ENCODE measurements at regions not wholly inside any gene's neighbourhood (a gene's known extent, or its start where the extent isn't known, plus 50 kb on each side); places are given as distances from the start of the nearest gene placed in this dataset.

DNA sequence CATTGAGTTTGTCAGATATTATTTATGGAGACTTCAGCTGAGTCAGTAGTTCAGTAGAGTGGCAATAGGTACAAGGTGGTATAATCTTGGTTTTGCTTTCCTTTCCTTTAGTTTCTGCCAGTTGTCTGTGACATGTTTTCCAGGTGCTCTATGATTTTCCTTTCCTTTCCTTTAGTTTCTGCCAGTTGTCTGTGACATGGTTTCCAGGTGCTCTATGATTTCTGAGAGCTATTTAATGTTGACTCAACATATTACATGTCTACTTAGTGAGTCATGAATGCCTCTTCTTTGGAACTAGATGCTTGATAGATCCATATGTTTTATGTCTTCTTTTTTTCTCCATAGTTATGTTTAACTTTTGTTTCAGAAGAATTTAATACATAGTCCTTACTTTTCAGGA, 186.4 kb upstream of the DEFB112 start:
- DNase-seq: no peak

DNA sequence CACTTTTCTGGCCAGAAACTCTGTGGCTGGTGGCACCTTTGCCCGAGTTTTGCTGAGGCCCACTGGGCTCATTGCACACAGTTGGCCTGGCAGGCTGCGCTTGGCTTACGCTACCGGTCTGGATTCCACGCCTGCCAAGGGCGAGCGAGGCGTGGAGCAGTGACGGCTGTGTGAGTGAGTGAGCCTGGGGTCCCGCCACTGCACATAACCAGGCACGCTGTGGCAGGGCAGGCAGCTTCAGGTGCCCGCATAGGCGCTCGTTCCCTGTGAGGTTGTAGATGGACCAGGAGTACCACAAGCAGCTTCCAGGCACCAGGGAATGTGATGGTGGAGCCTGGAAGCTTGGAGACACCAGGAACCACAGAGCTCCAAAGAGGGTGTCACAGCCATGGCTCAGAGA, 190.1 kb upstream of the DEFB112 start:
- no peak for DNase-seq

DNA sequence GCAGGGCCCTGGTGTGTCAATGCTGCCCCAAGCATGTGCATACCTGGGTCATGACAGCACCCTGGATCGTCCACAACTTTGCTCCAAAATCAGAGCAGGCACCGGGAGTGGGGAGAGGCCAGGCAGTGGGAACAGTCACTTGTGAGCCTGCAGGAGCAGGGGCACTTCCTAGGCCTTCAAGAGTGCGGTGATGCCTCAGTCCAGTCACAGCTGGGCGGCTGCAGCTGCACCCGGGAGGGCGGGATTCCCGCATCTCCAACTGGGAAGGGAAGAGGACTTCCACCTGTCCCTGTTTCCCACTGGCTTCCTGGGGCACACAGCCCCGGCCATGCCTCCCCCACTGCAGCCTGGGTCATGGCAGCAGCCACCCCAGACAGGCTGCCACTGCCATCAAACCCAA, 191.3 kb upstream of the DEFB112 start:
- DNase-seq: no peak

DNA sequence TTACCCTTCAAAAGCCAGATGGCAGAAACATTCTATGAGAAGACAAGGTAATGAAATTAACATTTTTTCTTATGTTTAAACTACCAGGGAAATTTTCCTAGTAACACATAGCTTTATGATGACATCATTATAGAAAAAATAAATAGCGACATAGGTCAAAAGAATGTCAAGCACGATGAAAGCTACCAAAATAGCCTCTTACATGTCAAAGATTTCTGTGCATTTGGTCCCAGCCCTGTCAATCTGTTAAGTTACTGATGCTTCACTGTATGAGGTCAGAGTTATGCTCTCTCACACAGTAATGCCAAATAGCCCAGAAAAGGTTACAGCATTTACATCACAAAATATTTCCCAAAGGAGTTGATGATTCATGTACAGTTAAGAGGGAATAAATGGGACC, 199.8 kb upstream of the DEFB112 start:
- DNase-seq: peak; percentile 8

DNA sequence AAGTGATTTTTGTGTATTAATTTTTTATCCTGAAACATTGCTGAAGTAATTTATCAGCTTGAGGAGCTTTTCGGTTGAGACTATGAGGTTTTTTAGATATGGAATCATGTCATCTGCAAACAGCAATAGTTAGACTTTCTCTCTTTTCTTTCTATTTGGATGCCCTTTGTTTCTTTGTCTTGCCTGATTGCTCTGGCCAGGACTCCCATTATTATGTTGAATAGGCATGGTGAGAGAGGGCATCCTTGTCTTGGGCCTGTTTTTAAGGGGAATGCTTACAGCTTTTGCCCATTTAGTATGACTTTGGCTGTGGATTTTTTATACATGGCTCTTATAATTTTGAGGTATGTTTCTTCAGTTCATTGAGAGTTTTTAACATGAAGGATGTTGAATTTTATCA, 207.6 kb upstream of the DEFB112 start:
- DNase-seq: no peak

DNA sequence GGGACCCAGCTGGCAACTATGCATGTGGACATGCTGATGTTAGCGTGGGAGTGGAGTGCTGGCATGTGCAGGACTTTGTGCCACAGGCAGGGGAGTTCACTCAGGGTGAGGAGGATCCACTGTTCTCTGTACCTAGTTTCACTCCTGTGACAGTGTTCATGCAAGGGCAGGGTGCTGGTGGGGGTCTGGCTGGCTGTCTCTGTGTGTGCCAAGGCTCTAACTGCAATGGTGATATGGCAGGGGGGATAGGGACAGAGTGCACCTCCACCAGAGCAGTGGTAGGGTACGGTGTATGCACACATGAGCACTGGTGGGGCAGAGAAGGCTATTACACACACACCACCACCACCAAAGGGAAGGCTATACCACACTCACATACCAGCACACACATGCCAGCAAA, 210.2 kb upstream of the DEFB112 start:
- DNase-seq: no peak

DNA sequence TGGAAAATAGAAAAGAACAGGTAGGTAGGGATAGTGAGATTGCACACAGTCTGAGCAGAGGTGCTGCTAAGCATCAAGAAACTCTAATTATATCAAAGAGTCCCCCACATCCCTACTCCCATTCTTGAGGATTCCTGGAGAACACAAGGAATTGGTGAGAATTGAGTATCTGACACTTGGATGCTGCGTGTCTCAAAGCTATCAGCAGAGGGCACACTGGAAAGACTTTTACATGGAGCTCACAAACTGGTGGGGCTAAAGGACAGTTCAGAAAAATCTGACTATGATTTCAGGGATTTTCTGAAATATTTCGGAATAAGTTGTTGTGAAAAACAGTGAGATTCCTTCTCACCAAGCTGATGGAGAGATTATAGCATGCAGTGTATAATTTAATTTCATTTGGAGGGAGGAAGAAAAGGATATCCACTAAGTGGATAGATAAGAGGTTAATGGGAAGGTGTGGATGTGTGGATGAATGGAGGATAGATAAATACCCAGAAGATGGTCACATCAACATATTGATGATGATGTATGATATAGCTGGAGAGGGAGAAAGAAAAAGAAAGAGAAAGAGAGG, 215.4 kb upstream of the DEFB112 start:
- peak; percentile 60 for DNase-seq

DNA sequence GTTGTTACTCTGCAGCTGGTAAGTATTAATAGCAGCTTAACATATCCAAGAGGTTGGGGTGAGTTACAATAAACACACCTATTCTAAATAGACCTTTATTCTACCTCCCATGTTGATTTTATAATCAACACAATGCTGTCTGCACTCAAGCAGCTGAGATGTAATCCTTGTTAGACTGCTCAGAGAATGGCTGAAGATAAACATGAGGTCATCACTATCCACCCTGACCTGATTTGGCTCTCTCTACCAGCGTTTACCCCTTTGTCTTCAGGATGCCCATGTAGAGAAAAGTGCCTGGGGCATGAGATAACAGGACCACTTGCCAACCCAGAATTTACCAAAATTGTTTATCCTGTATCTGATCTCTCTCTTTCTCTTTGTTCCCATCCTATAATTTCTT, 220.7 kb upstream of the DEFB112 start:
- DNase-seq: peak; percentile 68

DNA sequence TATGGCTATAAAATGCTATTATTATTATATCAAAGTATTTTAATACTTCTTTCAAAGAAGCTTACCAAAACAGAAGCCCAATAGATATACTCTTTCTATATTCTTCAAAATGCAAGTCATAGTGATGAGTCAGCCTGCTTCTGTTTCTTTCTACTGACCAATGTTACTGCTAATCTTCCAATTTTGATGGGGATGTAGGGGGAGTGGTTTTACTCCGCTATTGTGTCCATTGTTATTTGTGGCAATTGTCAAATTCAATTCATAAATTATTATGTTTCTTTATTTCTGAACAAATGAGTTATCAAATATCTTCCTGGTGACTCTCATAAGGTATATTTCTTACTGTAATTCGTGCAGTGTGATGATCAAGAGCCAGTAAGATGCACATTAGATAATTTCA, 221.5 kb upstream of the DEFB112 start:
- DNase-seq: peak; percentile 6

DNA sequence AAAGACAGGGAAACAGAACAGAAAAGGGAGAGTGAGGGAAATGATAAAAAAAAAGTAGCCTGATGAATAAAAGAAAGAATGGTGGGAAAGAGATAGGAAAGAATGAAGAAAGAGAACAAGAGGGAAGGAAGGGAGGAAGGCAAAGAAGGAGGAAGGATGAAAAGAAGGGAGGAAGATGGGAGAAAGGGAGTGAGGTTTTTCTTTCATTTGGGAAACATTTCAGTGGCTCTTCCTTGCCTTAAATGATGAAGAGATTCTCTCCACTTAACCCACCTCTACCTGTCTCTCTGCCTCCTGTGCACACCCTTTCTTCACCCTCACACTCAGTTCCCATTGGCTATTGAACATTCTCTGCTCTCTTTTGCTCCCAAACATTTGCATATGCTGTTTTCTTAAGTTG, 222.1 kb upstream of the DEFB112 start:
- DNase-seq: no peak

DNA sequence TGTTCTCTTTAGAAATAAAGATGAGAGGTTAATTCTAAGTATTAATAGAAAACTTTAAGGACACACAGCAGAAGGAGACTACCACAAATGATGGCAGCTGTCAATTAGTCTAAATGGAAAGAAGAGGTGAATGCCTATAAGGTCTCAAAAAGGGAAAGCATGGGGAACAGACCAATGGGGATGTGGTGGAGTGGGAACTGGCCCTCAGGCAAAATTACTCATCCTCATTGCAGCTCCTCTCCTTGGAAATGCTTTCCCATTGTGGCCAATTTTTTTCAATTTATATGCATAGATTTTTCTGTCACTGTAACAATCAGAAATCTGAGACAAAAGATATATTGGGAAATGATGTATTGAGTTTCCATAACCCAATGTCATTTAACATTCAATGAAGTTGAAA, 222.9 kb upstream of the DEFB112 start:
- peak; percentile 44 for DNase-seq

DNA sequence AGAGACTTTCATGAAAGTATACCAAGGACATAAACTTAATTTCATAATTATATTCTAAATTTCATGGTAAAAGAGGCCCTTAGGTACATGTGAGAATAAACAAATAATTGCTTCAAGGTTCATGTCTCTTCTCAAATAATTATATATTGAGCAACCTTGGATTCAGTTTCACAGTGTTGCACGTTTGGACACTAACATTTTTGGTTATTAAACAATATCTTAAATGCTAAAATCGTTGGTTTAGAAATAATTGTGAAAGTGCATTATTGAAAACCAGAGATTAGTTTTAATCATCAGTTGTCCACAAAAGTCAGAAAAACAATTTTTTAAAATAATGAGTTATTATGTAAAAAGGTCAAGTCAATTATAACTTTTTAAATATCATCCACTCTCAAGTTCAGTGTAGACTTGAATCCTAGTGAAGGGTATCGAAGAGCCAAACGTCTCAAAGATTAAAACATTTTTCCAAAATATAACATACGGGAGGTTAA, 227.1 kb upstream of the DEFB112 start:
- DNase-seq: no peak

DNA sequence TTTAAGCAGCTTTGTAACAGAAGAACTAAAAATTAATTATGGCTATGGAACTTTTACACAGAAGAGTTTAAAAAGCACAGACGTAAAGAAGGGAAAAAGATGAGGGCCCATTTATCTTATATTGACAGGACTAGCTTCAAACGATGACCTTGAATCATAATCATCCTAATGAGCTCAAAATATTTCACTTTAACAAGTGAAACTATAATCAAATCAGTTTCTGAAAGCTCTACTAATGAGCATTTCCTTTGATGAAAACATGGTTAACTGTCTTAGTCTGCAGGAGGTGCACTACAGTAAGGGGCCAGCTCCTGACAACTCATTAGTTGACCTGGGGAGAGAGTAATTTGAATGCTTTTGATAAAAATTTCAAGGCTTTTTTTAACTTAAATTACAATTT, 228.0 kb upstream of the DEFB112 start:
- peak; percentile 5 for DNase-seq

DNA sequence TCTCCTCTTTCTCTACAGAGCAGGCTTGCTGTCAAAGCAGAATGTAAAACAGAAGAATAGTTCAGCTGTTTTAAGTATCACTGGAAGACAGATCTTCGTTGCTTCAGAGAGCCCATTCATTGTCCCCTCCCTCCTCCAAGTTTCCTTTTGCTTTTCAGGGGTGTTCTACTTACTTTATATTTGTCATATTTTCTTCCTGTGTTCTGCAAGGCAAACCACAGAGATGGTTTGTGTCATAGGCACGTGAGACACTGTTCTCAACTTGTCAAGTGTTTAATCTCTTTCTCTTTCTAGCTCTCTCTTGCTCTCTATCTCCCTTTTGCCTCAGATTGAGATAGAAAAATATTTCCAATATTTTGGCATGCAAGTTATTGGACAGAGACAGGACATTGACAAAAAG, 228.9 kb upstream of the DEFB112 start:
- DNase-seq: no peak

DNA sequence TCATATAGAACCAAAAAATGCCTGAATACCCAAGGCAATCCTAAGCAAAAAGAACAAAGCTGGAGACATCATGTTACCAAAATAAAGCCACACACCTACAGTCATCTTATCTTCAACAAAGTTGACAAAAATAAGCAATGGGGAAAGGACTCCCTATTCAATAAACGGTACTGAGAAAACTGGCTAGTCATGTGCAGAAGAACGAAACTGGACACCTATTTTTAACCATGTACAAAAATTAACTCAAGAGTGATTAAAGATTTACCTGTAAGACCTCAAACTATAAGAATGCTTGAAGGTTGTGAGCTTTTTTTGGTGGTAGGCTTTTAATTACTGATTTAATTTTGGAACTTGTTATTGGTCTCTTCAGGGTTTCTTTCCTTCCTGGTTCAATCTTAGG, 236.0 kb upstream of the DEFB112 start:
- DNase-seq: no peak

DNA sequence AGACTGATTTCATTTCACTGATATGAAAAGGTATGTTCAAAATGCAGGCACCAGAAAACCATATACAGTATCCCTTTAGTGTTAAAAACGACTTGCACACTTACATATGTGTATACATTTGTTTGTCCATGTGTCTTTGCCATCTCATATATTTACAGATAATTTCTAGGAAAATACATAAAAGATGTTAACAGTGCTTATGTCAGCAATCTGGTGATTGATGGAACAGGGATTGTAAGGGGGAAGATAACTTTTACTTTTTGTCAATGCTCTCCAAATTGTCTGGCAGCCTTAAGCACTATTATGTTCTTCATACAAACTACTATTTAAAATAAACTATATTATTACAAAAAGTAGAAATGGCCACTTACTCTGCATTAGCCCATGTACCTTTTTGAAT, 238.5 kb upstream of the DEFB112 start:
- DNase-seq: no peak

DNA sequence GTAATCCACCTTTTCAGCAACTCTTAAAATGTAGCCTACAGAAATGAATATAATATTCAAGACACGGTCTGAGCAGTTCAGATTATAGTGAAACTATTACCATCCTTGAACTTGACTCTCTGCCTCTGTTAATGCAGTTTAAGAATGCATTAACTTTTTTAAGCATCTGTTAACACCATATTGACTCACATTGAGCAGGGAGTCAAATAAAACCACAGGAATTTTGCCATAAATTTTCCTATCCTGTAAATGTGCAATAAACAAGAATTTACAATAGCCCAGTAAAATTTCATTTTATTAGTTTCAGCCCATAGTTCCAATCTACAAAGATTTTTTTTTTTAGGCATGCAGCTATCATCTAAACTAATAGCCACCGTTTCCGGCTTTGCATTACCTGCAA, 239.2 kb upstream of the DEFB112 start:
- no peak for DNase-seq

DNA sequence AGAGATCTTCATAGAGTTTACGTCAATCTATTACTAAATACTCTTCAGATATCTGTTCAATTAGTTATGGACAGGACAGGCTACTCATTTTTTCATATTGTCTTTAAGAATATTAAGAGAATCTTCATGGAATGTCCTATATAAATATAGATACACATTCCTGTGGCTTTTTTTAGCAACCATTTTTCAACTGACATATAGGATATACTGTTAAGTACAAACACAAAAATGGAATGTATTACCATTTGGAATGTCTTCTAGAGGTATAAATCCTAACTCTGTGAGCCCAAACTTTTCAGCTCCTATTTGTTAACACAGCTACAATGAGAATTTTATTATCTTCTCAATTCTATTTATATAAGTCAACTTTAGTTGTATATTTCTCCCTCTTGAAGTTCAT, 239.6 kb upstream of the DEFB112 start:
- DNase-seq: no peak

DNA sequence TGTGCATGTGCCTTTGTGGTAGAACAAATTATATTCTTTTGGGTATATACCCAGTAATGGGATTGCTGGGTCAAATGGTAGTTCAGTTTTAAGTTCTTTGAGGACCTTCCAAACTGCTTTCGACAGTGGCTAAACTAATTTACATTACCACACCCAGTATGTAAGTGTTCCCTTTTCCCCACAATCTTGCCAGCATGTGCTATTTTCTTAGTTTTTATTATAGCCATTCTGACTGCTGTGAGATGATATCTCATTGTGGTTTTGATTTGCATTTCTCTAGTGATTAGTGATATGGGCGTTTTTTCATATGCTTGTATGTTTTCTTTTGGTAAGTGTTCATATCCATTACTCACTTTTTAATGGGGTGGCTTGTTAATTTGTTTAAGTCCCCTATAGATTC, 251.6 kb upstream of the DEFB112 start:
- no peak for DNase-seq

DNA sequence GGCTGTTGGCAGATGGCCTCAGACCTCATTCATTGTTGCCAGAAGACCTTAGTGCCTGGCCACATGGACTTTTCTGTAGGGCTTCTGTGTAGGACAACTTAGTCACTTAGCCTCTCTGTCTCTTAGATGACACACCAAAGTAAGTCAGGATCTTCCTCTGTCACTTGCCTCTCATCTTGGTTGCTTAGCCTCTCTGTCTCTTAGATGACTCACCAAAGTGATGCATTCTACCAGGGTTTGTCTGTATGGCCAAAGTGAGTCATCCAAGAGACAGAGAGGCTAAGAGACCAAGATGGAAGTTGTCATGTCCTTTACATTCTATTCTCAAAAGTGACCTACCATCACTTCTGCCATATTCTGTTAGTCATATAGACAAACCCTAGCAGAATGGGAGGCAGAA, 255.9 kb upstream of the DEFB112 start:
- no peak for DNase-seq

DNA sequence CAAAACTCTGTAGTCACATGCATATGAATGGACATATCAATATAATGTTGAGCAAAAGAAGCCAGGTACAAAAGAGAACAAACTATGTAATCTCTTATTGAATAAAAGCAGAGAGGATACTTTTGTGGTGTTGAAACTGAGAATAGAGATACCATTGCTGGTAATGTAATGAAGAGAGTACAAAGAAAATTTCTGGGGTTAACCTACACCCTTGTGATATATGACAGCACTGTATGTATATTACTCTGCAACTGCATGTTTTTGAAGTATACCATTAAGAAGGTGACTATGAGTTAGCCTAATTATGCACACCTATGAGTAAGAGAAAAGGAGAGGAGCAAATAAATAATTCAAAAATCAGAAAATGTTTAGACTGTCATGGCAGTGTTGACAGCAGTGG, 268.8 kb upstream of the DEFB112 start:
- DNase-seq: no peak

DNA sequence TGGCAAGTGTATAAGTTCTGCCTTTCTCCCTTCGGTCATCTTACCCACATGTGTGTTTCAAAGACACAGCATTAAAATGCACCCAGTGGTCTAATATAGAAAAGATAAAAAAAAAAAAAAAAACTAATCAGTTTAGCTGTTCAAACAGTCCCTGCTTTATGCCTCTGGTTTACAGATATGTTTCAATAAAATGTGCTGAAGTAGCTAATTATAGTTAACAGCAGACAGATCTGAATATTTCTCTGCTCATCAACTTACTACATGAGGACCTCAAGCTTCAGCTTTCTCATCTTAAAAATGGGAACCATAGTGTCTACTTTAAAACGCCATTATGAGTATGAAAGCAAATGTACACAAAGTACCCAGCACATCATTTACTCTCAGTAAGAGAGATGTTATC, 280.6 kb upstream of the DEFB112 start:
- DNase-seq: no peak

DNA sequence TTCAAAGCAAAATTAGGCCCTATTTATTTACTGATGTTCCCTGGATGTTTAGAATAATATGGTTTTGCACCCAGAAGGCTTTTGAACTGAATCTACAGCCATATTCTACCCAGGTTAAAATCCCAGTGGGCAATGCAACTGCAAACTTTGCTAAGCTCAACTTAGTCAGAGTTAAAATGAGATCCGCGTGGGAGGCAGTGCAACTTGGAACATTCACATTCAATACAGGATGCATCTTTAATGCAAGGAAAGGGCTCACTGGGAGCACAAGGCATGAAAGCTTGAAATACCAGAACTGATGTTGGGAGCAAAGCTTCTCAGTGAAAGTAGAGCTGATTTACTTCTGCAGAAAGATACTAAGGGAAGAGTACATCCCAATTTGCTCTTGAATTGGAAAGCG, 281.2 kb upstream of the DEFB112 start:
- no peak for DNase-seq

DNA sequence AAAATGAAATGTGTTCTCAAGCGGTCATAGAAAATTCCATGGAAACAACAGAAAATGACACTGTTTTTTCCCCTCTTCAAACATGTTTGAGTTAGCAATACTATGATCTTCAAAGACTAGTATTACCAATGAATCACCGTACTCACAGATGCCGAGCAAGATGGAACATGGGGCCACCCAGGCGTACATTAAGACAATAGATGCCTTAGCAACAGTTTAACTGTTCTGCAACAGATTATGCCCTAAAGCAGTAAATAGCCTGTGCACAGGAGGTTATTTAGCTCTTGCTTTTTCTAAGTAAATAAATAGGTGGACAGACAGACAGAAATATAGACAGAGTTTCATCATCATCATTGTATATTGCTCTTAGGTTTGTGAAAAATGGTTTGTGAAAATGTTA, 284.0 kb upstream of the DEFB112 start:
- peak; percentile 38 for DNase-seq

DNA sequence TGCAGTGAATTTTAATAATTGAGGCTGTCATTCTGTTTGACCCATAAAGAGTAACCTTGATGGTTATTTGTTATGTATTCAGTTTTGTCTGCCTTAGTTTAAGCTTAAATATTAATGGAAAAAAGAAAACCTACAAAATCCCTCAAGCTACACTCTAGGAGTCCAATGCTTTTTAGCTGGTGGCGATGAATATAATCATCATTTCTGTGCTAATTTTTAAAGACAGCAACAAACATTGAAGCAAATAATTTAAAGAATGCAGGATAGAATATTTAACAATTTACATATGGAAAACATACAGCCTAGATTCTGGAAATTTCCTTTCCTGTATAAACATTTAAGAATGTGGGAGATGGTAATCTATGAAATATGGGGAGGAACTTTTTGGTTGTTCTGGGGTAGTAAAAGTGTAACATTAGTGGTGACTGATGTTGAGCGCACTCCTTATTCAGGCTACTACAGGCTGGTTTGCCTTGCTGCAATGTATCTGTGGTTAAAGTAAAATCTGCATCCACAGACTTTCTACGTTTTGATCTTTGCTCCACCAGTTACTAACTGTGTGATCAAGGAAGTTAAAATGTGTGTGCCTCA, 287.9 kb upstream of the DEFB112 start:
- no peak for DNase-seq

Data from NCI-H69 (cell line).